ENCODE measurements at regions not wholly inside any gene's neighbourhood (a gene's known extent, or its start where the extent isn't known, plus 50 kb on each side); places are given as distances from the start of the nearest gene placed in this dataset.

- no peak for DNase-seq
- intact Hi-C loops (cut with DNase I) = no loop called here
Measured at GRCh38 chr2:40760071-40760666, 308.3 kb upstream of the SLC8A1 start.

- intact Hi-C loops (cut with DNase I) = no loop called here
- DNase-seq = no peak
Measured at GRCh38 chr2:40773291-40773690, 321.4 kb upstream of the SLC8A1 start.

GRCh38 chr2:40783704-40784103 lies 331.8 kb upstream of the SLC8A1 start:
- intact Hi-C loops (cut with DNase I) = no loop called here
- no peak for DNase-seq

GRCh38 chr2:40786636-40787035 lies 334.7 kb upstream of the SLC8A1 start:
- intact Hi-C loops (cut with DNase I) = no loop called here
- no peak for DNase-seq

- no peak for DNase-seq
Measured at GRCh38 chr2:40797120-40797519, 345.2 kb upstream of the SLC8A1 start.

DNA sequence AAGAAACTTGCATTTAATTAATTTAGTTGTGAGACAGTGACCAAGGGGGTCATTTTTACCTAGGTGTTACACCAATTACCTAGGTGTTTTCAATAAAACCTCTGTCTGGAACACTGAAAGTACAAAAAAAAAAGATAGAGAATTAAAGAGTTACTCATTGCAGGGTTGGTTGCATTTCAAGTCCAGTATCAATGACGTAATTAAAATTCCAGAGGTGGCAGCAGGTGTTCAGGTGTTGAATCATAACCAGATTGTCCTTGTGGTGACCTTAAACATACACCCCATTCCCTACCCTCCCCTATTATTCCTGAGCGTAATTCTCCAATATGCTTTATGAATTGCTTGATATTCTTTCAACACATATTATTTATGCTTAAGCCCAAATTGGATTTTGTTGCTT lies 352.0 kb upstream of the SLC8A1 start:
- no peak for DNase-seq
- intact Hi-C loops (cut with DNase I) = no loop called here

More at GRCh38 chr2:40797120-40797519, 345.2 kb upstream of the SLC8A1 start:
- intact Hi-C loops (cut with DNase I) = no loop called here

GRCh38 chr2:40809156-40809555 lies 357.3 kb upstream of the SLC8A1 start:
- no peak for DNase-seq
- intact Hi-C loops (cut with DNase I) = no loop called here

DNA sequence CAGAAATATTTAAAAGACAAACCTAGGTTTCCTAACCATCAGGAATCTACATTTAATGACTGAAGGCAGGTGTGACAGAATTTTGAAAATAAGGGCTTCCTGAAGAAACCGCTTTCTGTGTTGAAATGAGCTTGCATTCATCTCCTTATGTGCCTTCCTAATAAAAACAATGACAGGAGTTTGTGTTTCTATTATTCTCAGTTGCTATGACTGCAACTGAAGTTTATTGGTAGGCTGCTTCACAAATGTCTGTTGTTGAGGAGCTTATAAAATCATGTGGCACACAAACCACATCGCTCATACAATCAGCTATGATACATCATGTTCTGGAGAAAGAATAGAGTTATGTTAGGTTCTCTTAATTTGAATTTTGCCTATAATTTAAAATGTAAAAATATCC lies 362.7 kb upstream of the SLC8A1 start:
- intact Hi-C loops (cut with DNase I) = no loop called here
- no peak for DNase-seq

- intact Hi-C loops (cut with DNase I) = no loop called here
- DNase-seq = no peak
Measured at GRCh38 chr2:40820319-40820718, 368.4 kb upstream of the SLC8A1 start.

GRCh38 chr2:40823478-40823877 lies 371.6 kb upstream of the SLC8A1 start:
- intact Hi-C loops (cut with DNase I) = no loop called here
- DNase-seq = no peak

GRCh38 chr2:40824278-40824677 lies 372.4 kb upstream of the SLC8A1 start:
- intact Hi-C loops (cut with DNase I) = no loop called here
- DNase-seq = no peak

DNA sequence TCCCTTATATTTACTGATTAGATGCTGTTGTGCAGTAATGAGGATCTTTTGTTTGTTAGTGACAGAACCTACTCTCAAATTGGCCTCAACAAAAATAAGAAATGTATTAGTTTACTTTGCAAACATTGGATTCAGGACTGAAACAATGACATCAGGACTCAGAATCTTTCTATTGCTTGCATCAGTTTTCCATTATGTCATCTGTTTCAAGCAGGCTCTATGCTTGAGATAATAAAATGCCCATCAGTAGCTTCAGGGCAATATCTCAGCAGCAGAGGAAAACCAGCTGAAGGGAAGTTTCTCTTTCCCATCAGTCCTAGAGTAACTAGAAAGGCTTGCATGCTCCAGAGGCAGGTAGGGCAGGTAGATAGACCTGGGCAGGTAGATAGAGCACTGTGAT lies 375.5 kb upstream of the SLC8A1 start:
- no peak for DNase-seq

DNA sequence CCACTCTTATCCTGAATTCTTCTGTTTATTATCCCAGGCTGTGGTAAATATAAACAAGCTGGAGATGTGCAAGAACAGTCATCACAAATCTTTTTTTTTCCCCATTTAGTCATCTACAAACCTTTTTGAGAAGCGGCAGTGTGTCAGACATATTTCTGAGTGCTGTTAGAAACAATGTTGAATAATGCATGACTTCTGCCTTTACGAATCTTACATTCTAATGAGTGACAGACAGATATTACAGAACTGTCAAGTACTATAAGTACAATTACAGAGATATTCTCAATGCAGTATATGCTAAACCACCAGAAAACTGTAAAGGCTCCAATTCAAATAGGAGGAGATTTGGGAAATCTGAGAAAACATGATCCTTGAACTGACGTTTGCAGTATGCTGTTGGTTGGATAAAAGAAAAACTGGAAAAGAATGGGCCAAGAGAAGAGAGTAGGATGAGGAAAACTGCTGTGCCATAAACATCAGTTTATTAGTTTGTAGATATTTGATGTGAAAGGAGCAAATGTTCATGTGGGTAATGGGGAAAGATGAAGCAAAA lies 379.5 kb upstream of the SLC8A1 start:
- DNase-seq = no peak
- intact Hi-C loops (cut with DNase I) = no loop called here

More for the DNA sequence above, 375.5 kb upstream of the SLC8A1 start:
- intact Hi-C loops (cut with DNase I) = no loop called here

DNA sequence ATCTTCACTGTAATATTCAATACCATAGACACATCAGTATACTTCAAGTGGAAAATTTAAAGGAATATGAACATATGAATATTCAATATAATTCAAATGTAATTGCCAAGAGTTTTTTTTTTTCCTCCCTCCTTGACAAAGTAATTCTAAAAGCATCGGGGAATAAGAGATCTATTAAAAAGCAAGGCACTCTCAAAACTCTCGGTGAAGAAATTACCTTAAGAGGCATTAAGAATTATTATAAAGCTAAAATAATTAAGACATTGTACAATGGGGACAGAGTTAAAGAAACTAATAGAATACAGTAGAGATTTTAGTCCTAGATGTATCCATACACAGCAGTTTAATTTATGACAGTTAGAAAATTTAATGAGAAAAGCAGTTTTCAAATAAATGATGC lies 390.0 kb upstream of the SLC8A1 start:
- intact Hi-C loops (cut with DNase I) = no loop called here
- DNase-seq = no peak

- DNase-seq = no peak
- intact Hi-C loops (cut with DNase I) = no loop called here
Measured at GRCh38 chr2:40844353-40845277, 392.7 kb upstream of the SLC8A1 start.

DNA sequence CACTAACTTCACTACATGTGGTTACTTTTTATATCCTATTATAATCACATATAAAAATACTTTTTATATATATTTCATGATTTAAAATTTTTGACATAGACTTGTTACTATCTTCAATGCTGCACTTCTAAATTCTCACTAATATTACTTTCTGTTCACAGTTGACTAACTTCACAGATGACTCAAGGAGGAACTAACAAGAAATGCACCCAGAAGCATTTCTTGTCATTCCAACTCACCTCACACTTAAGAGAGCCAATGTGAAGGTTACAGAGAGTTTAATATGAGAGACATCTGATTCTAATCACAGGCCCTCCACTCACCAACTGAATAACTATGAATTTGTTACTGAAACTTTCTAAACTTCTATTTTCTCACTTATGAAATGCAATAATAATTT lies 399.8 kb upstream of the SLC8A1 start:
- intact Hi-C loops (cut with DNase I) = no loop called here

DNA sequence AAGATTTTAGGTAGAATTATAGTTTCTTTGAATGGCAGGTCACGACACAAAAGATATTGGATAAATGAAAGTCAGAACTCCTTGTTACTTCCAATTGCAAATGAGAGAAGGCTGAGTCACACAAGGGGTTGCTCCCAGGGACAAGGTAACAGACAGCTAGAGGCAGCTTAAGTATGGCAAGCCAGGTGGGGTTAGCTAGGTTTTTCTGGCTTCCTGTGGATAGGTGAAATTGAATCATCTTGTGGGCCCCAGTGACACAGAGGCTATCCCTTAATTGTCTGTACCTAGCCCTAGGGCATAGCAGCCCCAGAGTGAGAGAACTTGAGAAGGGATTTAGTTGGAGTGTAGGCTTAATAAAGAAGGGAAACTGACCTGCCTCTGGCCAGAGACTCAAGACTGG lies 407.7 kb upstream of the SLC8A1 start:
- intact Hi-C loops (cut with DNase I) = no loop called here
- DNase-seq = no peak

More for the DNA sequence above, 399.8 kb upstream of the SLC8A1 start:
- DNase-seq = no peak

DNA sequence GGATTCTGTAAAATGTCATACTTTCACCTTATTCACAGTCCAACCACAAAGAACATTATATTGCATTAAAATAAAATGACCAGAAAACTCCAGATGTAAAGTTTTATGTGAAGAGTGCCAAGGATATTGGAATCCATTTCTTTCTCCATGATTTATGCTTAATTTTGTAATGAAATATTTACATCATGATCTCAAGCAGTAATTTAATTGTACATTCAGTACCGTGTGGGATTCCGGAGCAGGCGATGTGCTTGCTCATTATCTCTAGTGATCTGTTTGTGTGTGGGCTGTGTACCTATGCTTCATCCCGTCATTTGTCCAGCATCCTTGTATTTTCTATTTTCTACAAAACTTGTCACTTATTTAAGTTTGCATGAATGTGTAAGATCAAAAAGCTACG lies 415.9 kb upstream of the SLC8A1 start:
- intact Hi-C loops (cut with DNase I) = no loop called here
- DNase-seq = no peak

DNA sequence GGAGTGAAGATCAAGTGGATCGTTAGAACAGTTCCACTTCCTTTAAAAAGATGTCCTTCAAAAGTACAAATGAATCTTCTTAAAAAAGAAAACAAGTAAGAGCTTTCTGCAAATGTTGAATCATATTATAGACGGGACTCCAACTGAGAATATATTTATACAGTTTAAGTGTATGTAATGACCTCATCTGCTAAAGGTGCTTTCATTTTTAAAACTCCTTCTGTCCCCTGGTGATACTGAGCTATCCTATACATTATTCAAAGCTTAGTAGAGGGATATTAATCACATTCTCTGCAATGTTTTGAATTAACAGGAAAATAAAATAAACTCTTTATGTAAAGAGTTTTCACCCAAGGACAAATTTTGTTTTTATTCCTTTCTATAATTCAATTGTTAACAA lies 420.7 kb upstream of the SLC8A1 start:
- intact Hi-C loops (cut with DNase I) = no loop called here
- no peak for DNase-seq

- no peak for DNase-seq
- intact Hi-C loops (cut with DNase I) = no loop called here
Measured at GRCh38 chr2:40874380-40874779, 422.5 kb upstream of the SLC8A1 start.

GRCh38 chr2:40877734-40878288 lies 425.9 kb upstream of the SLC8A1 start:
- intact Hi-C loops (cut with DNase I) = no loop called here
- DNase-seq = no peak
